Spleen (tissue), 11 donors: ENCODE measurements at regions not wholly inside any gene's neighbourhood (a gene's known extent, or its start where the extent isn't known, plus 50 kb on each side); places are given as distances from the start of the nearest gene placed in this dataset.

ENCODE experiments used
- DNase-seq: peaks from one replicate; pipeline ENCODE4 v3.0.0-alpha.2; 2020
- H3K27ac ChIP-seq, 8 donors: fragments of 200-600 bp; sonication (generic) in 7 of 8; 1 replicate in 4 of 8; 2 replicates in 4 of 8; pipeline versions ENCODE4 v1.5.0 to v1.8.0; 2016 to 2021; ENCODE audit warnings: inconsistent platforms in 4 of 8, mild to moderate bottlenecking in 4 of 8, moderate library complexity in 1 of 8
- H3K27me3 ChIP-seq, 7 donors: fragments of 200-600 bp; sonication (generic) in 6 of 7; replicated peaks in 1 of 7; 1 replicate in 4 of 7; 2 replicates in 3 of 7; pipeline versions ENCODE4 v1.5.0 to v1.8.0; 2016 to 2021; ENCODE audit warnings: inconsistent platforms in 3 of 7, mild to moderate bottlenecking in 1 of 7
- H3K36me3 ChIP-seq, 6 donors: fragments of 200-600 bp; sonication (generic) in 5 of 6; 1 replicate in 4 of 6; 2 replicates in 2 of 6; pipeline versions ENCODE4 v1.5.0 to v1.8.0; 2016 to 2021; ENCODE audit warnings: inconsistent platforms in 2 of 6
- H3K4me1 ChIP-seq, 6 donors: fragments of 200-600 bp; sonication (generic) in 5 of 6; 1 replicate in 3 of 6; 2 replicates in 3 of 6; pipeline versions ENCODE4 v1.5.0 to v1.8.0; 2016 to 2021; ENCODE audit warnings: inconsistent platforms in 3 of 6
- H3K4me3 ChIP-seq, 8 donors: fragments of 200-600 bp; sonication (generic) in 7 of 8; 1 replicate in 4 of 8; 2 replicates in 4 of 8; pipeline versions ENCODE4 v1.5.0 to v1.8.0; 2016 to 2021; ENCODE audit warnings: inconsistent platforms in 4 of 8, mild to moderate bottlenecking in 4 of 8, moderate library complexity in 2 of 8
- H3K9me3 ChIP-seq, 8 donors: fragments of 200-600 bp; sonication (generic) in 7 of 8; 1 replicate in 4 of 8; 2 replicates in 4 of 8; pipeline versions ENCODE4 v1.5.0 to v1.8.0; 2016 to 2021; ENCODE audit warnings: inconsistent platforms in 4 of 8
- CTCF ChIP-seq, 11 experiments: fragments of 200-600 bp in 7 of 11; fragments of 450-650 bp in 4 of 11; sonication (generic) in 4 of 11; IDR thresholded peaks in 8 of 11; conservative IDR thresholded peaks in 3 of 11; 1 replicate in 7 of 11; 2 replicates in 4 of 11; pipeline versions ENCODE4 v1.4.0 to v1.8.0; 2016 to 2021; ENCODE audit warnings: antibody characterized with exemption in 11 of 11, inconsistent platforms in 4 of 11, mild to moderate bottlenecking in 1 of 11
- POLR2A ChIP-seq, 3 donors: fragments of 450-650 bp; IDR thresholded peaks; one replicate each; pipeline ENCODE4 v1.5.1; 2017; ENCODE audit warnings: antibody characterized with exemption in 3 of 3, mild to moderate bottlenecking in 1 of 3
- POLR2AphosphoS5 ChIP-seq, 3 donors: sonication (generic); formaldehyde crosslinking; IDR thresholded peaks; one replicate each; pipeline ENCODE4 v1.5.1; 2017; ENCODE audit warnings: antibody characterized with exemption in 3 of 3
- WGBS, 5 donors: extraction: QIAGEN DNeasy Blood & Tissue Kit in 3 of 5; methylation state at CpG; one replicate each; pipeline versions ENCODE4 v1.1.5 to v1.1.7; 2013 to 2018; 5-methylcytosine and 5-hydroxymethylcytosine counted together
- intact Hi-C: fragments of 100-400 bp; cut with DNase I; formaldehyde crosslinking; loops from one replicate; pipeline ENCODE4 v1.15.0; 2023; ENCODE audit warnings: low total_unique reads
- donor health status: healthy with polysubstance abuse.
- donor health status: DM: no; HTN: no; CAD: no; lungs with moderate emphysema.
- donor health status: DM: no; HTN: no; CAD: no.
- donor health status: Bipolar disorder and iron deficiency.
- donor health status: healthy.
- donor health status: DM: no; HTN: no; CAD: no.
- donor health status: DM: yes; HTN: yes; CAD: no.

GRCh38 chr1:234708700-234709395 lies 98.9 kb upstream of the IRF2BP2 start:
- no peak overlapping the region for H3K27ac ChIP-seq
- no peaks in the 10 kb centered on the region for H3K36me3 ChIP-seq
- no peak overlapping the region for H3K4me3 ChIP-seq
- H3K27me3 ChIP-seq: no peaks in the 10 kb centered on the region
- H3K9me3 ChIP-seq: no peaks in the 10 kb centered on the region
- DNase-seq: no peak
- no peak for TF ChIP-seq CTCF (IDR thresholded peaks at IDR 0.05 in 8 of 11, conservative IDR thresholded peaks at IDR 0.05 in 3 of 11)
- TF ChIP-seq POLR2A (IDR thresholded peaks at IDR 0.05): no peak
- TF ChIP-seq POLR2AphosphoS5 (IDR thresholded peaks at IDR 0.05): no peak
- 85 to 92% (median 89%) methylated on average over 9 of the region's 9 CpGs for WGBS, 5 donors
- intact Hi-C loops: no loop called here
- H3K4me1 ChIP-seq: peaks cover 0 to 26% (median 14%) of the 10 kb centered on the region in 6 donors

- Histone ChIP-seq H3K36me3 (no peaks in the 10 kb centered on the region), H3K4me3 (no peak overlapping the region), H3K27ac (peak overlapping the region in 1 of 8 donors; percentile 41), H3K4me1 (peaks cover 0 to 26% (median 14%) of the 10 kb centered on the region in 6 donors), H3K9me3 (no peaks in the 10 kb centered on the region), H3K27me3 (no peaks in the 10 kb centered on the region)
- no peak for DNase-seq
- 33 to 76% (median 50%) methylated on average over 1 of the region's 1 CpG for WGBS, 5 donors
- intact Hi-C loops: no loop called here
- TF ChIP-seq CTCF (IDR thresholded peaks at IDR 0.05 in 8 of 11, conservative IDR thresholded peaks at IDR 0.05 in 3 of 11) (no peak), POLR2A (IDR thresholded peaks at IDR 0.05) (no peak), POLR2AphosphoS5 (IDR thresholded peaks at IDR 0.05) (no peak)
Observed at GRCh38 chr1:234707641-234708040, 97.7 kb upstream of the IRF2BP2 start.

- H3K27me3 ChIP-seq: no peaks in the 10 kb centered on the region
- 91 to 100% (median 100%) methylated on average over 1 of the region's 1 CpG for WGBS, 5 donors
- DNase-seq: no peak
- no peak for TF ChIP-seq POLR2AphosphoS5 (IDR thresholded peaks at IDR 0.05)
- no peak for TF ChIP-seq POLR2A (IDR thresholded peaks at IDR 0.05)
- no peak for TF ChIP-seq CTCF (IDR thresholded peaks at IDR 0.05 in 8 of 11, conservative IDR thresholded peaks at IDR 0.05 in 3 of 11)
- H3K4me1 ChIP-seq: peaks cover 0 to 26% (median 14%) of the 10 kb centered on the region in 6 donors
- no peaks in the 10 kb centered on the region for H3K36me3 ChIP-seq
- H3K9me3 ChIP-seq: no peaks in the 10 kb centered on the region
- peak overlapping the region in 1 of 8 donors; percentile 41 for H3K27ac ChIP-seq
- H3K4me3 ChIP-seq: no peak overlapping the region
- intact Hi-C loops: no loop called here
Observed at GRCh38 chr1:234706931-234707330, 97.0 kb upstream of the IRF2BP2 start.

- 86 to 99% (median 93%) methylated on average over 3 of the region's 3 CpGs for WGBS, 5 donors
- no peak overlapping the region for H3K27ac ChIP-seq
- intact Hi-C loops: no loop called here
Observed at GRCh38 chr1:234706199-234706598, 96.2 kb upstream of the IRF2BP2 start.

More at GRCh38 chr1:234706199-234706598, 96.2 kb upstream of the IRF2BP2 start:
- no peak for TF ChIP-seq POLR2A (IDR thresholded peaks at IDR 0.05)
- TF ChIP-seq POLR2AphosphoS5 (IDR thresholded peaks at IDR 0.05): no peak
- no peak for TF ChIP-seq CTCF (IDR thresholded peaks at IDR 0.05 in 8 of 11, conservative IDR thresholded peaks at IDR 0.05 in 3 of 11)
- H3K4me1 ChIP-seq: peaks cover 0 to 26% (median 14%) of the 10 kb centered on the region in 6 donors
- H3K9me3 ChIP-seq: no peaks in the 10 kb centered on the region
- H3K4me3 ChIP-seq: no peak overlapping the region
- no peaks in the 10 kb centered on the region for H3K27me3 ChIP-seq
- no peak for DNase-seq
- H3K36me3 ChIP-seq: no peaks in the 10 kb centered on the region
